ENCODE measurements at regions not wholly inside any gene's neighbourhood (a gene's known extent, or its start where the extent isn't known, plus 50 kb on each side); places are given as distances from the start of the nearest gene placed in this dataset.
"Not testable (repeated sequence)": the region's sequence is repeated elsewhere in the genome, so short reads cannot be mapped to it uniquely, and the experiment has no call there.

- Histone ChIP-seq H3K4me1 (no peaks in the 10 kb centered on the region), H3K4me3 (no peak overlapping the region), H3K27ac (no peak overlapping the region), H3K9me3 (no peaks in the 10 kb centered on the region), H3K27me3 (no peaks in the 10 kb centered on the region), H3K36me3 (no peaks in the 10 kb centered on the region)
- TF ChIP-seq POLR2A (IDR thresholded peaks at IDR 0.05), result no peak
- TF ChIP-seq, protein P1, sequence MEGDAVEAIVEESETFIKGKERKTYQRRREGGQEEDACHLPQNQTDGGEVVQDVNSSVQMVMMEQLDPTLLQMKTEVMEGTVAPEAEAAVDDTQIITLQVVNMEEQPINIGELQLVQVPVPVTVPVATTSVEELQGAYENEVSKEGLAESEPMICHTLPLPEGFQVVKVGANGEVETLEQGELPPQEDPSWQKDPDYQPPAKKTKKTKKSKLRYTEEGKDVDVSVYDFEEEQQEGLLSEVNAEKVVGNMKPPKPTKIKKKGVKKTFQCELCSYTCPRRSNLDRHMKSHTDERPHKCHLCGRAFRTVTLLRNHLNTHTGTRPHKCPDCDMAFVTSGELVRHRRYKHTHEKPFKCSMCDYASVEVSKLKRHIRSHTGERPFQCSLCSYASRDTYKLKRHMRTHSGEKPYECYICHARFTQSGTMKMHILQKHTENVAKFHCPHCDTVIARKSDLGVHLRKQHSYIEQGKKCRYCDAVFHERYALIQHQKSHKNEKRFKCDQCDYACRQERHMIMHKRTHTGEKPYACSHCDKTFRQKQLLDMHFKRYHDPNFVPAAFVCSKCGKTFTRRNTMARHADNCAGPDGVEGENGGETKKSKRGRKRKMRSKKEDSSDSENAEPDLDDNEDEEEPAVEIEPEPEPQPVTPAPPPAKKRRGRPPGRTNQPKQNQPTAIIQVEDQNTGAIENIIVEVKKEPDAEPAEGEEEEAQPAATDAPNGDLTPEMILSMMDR (IDR thresholded peaks at IDR 0.05), result no peak
- DNase-seq, result no peak
Observed at GRCh38 chr2:82994151-82994550, 1464.9 kb downstream of the SUCLG1 start.

- no peaks in the 10 kb centered on the region for H3K36me3 ChIP-seq
- no peak for DNase-seq
- H3K27me3 ChIP-seq, result no peaks in the 10 kb centered on the region
- H3K9me3 ChIP-seq, result no peaks in the 10 kb centered on the region
- no peak overlapping the region for H3K27ac ChIP-seq
- TF ChIP-seq, protein P1 (IDR thresholded peaks at IDR 0.05), result no peak
- no peak for TF ChIP-seq POLR2A (IDR thresholded peaks at IDR 0.05)
- no peaks in the 10 kb centered on the region for H3K4me1 ChIP-seq
- no peak overlapping the region for H3K4me3 ChIP-seq
Observed at GRCh38 chr2:82993609-82994008, 1465.5 kb downstream of the SUCLG1 start.

GRCh38 chr2:82992968-82993367, 1466.1 kb downstream of the SUCLG1 start:
- DNase-seq, result no peak
- Histone ChIP-seq H3K27ac (no peak overlapping the region), H3K36me3 (no peaks in the 10 kb centered on the region), H3K9me3 (no peaks in the 10 kb centered on the region), H3K4me3 (no peak overlapping the region), H3K4me1 (no peaks in the 10 kb centered on the region), H3K27me3 (no peaks in the 10 kb centered on the region)
- TF ChIP-seq, protein P1 (IDR thresholded peaks at IDR 0.05), result no peak
- TF ChIP-seq POLR2A (IDR thresholded peaks at IDR 0.05), result no peak

- not testable (repeated sequence) for H3K27me3 ChIP-seq, H3K9me3 ChIP-seq, DNase-seq, H3K36me3 ChIP-seq, H3K4me3 ChIP-seq, H3K27ac ChIP-seq, H3K4me1 ChIP-seq
Observed at GRCh38 chr2:82987706-82988105, 1471.4 kb downstream of the SUCLG1 start.

GRCh38 chr2:82986899-82987298, 1472.2 kb downstream of the SUCLG1 start:
- no peak for TF ChIP-seq POLR2A (IDR thresholded peaks at IDR 0.05)
- TF ChIP-seq, protein P1 (IDR thresholded peaks at IDR 0.05), result no peak
- H3K4me3 ChIP-seq, result no peak overlapping the region
- H3K9me3 ChIP-seq, result no peaks in the 10 kb centered on the region
- H3K27me3 ChIP-seq, result no peaks in the 10 kb centered on the region
- DNase-seq, result no peak
- H3K36me3 ChIP-seq, result no peaks in the 10 kb centered on the region
- no peak overlapping the region for H3K27ac ChIP-seq
- H3K4me1 ChIP-seq, result no peaks in the 10 kb centered on the region

GRCh38 chr2:82985572-82986197, 1473.4 kb downstream of the SUCLG1 start:
- H3K27ac ChIP-seq, result no peak overlapping the region
- H3K4me3 ChIP-seq, result no peak overlapping the region
- no peak for TF ChIP-seq POLR2A (IDR thresholded peaks at IDR 0.05)
- TF ChIP-seq, protein P1 (IDR thresholded peaks at IDR 0.05), result no peak
- H3K4me1 ChIP-seq, result no peaks in the 10 kb centered on the region
- no peak for DNase-seq
- H3K36me3 ChIP-seq, result no peaks in the 10 kb centered on the region
- no peaks in the 10 kb centered on the region for H3K27me3 ChIP-seq
- no peaks in the 10 kb centered on the region for H3K9me3 ChIP-seq
